Mesenchymal stem cell (in vitro differentiated cells and primary cell): ENCODE measurements at regions not wholly inside any gene's neighbourhood (a gene's known extent, or its start where the extent isn't known, plus 50 kb on each side); places are given as distances from the start of the nearest gene placed in this dataset.

ENCODE experiments used
- DNase-seq: peaks from one replicate; pipeline ENCODE4 v3.0.0-alpha.2; 2013
- H2AFZ ChIP-seq: one replicate; pipeline ENCODE4 v1.6.1; 2013; ENCODE audit warnings: low read depth, mild to moderate bottlenecking, control low read depth, inconsistent platforms, low read length, moderate library complexity
- H2AK5ac ChIP-seq: 2 replicates; pipeline ENCODE4 v1.6.1; 2013; ENCODE audit warnings: low read length, moderate library complexity, mild to moderate bottlenecking, inconsistent platforms; ENCODE audit not compliant: severe bottlenecking
- H2BK120ac ChIP-seq: one replicate; pipeline ENCODE4 v1.6.1; 2013; ENCODE audit warnings: low read depth, mild to moderate bottlenecking, inconsistent platforms, low read length, moderate library complexity
- H2BK12ac ChIP-seq, 2 experiments: one replicate each; pipeline ENCODE4 v1.6.1; 2013; ENCODE audit warnings: inconsistent platforms in 2 of 2, low read length in 2 of 2, mild to moderate bottlenecking in 2 of 2, moderate library complexity in 2 of 2, control low read depth in 1 of 2
- H2BK15ac ChIP-seq: one replicate; pipeline ENCODE4 v1.6.1; 2013; ENCODE audit warnings: mild to moderate bottlenecking, low read depth, inconsistent platforms; ENCODE audit not compliant: poor library complexity, severe bottlenecking
- H2BK5ac ChIP-seq: 2 replicates; pipeline ENCODE4 v1.6.1; 2013; ENCODE audit warnings: low read depth, mild to moderate bottlenecking, low read length, control low read depth, inconsistent platforms; ENCODE audit not compliant: poor library complexity, severe bottlenecking
- H3K14ac ChIP-seq, 2 experiments: one replicate each; pipeline ENCODE4 v1.6.1; 2013; ENCODE audit warnings: inconsistent platforms in 2 of 2, low read length in 2 of 2, control low read depth in 1 of 2, mild to moderate bottlenecking in 1 of 2, moderate library complexity in 1 of 2
- H3K18ac ChIP-seq, 2 experiments: one replicate each; pipeline ENCODE4 v1.6.1; 2013; ENCODE audit warnings: inconsistent platforms in 2 of 2, low read length in 2 of 2, control low read depth in 1 of 2, low read depth in 1 of 2, mild to moderate bottlenecking in 1 of 2
- H3K23ac ChIP-seq, 2 experiments: one replicate each; pipeline ENCODE4 v1.6.1; 2013; ENCODE audit warnings: inconsistent platforms in 2 of 2, low read length in 2 of 2, mild to moderate bottlenecking in 2 of 2, moderate library complexity in 2 of 2, control low read depth in 1 of 2
- H3K27ac ChIP-seq: 2 replicates; pipeline ENCODE4 v1.5.1; 2013; ENCODE audit warnings: mild to moderate bottlenecking, moderate library complexity, low read length, control low read depth, inconsistent platforms; ENCODE audit not compliant: poor library complexity, severe bottlenecking
- H3K27me3 ChIP-seq, 2 experiments: 2 replicates each; pipeline versions ENCODE4 v1.6.1 to v1.7.0; 2013; ENCODE audit warnings: low read length in 2 of 2, mild to moderate bottlenecking in 2 of 2, moderate library complexity in 2 of 2, control low read depth in 1 of 2, inconsistent platforms in 1 of 2; ENCODE audit not compliant: control insufficient read depth in 1 of 2, insufficient read depth in 1 of 2
- H3K36me3 ChIP-seq, 2 experiments: 2 replicates each; pipeline versions ENCODE4 v1.6.1 to v1.7.0; 2013; ENCODE audit warnings: low read length in 2 of 2, control low read depth in 1 of 2, inconsistent platforms in 1 of 2, low read depth in 1 of 2, mild to moderate bottlenecking in 1 of 2; ENCODE audit not compliant: insufficient read depth in 2 of 2, control insufficient read depth in 1 of 2
- H3K4ac ChIP-seq, 2 experiments: one replicate each; pipeline ENCODE4 v1.6.1; 2013; ENCODE audit warnings: inconsistent platforms in 2 of 2, low read length in 2 of 2, mild to moderate bottlenecking in 2 of 2, moderate library complexity in 2 of 2, control low read depth in 1 of 2, low read depth in 1 of 2
- H3K4me1 ChIP-seq: 2 replicates; pipeline ENCODE4 v1.6.1; 2013; ENCODE audit warnings: low read depth, low read length, control low read depth; ENCODE audit not compliant: control insufficient read depth, insufficient read depth
- H3K4me2 ChIP-seq: 2 replicates; pipeline ENCODE4 v1.6.1; 2013; ENCODE audit warnings: low read length, mild to moderate bottlenecking, inconsistent platforms; ENCODE audit not compliant: poor library complexity, severe bottlenecking
- H3K4me3 ChIP-seq, 2 experiments: 2 replicates each; pipeline versions ENCODE4 v1.5.1 to v1.7.0; 2013; ENCODE audit warnings: low read length in 2 of 2, mild to moderate bottlenecking in 2 of 2, control low read depth in 1 of 2, low read depth in 1 of 2; ENCODE audit not compliant: insufficient read depth in 1 of 2
- H3K79me1 ChIP-seq: replicated peaks from 2 replicates; pipeline ENCODE4 v1.6.1; 2013; ENCODE audit warnings: mild to moderate bottlenecking, control low read depth, low read length, inconsistent platforms; ENCODE audit not compliant: poor library complexity, severe bottlenecking
- H3K9ac ChIP-seq: 2 replicates; pipeline ENCODE4 v1.7.0; 2013; ENCODE audit warnings: mild to moderate bottlenecking, low read length, moderate library complexity
- H3K9me3 ChIP-seq: 2 replicates; pipeline ENCODE4 v1.7.0; 2013; ENCODE audit warnings: mild to moderate bottlenecking, low read length; ENCODE audit not compliant: control insufficient read depth
- H4K8ac ChIP-seq: one replicate; pipeline ENCODE4 v1.6.1; 2013; ENCODE audit warnings: inconsistent platforms, mild to moderate bottlenecking, low read length, moderate library complexity
- H4K91ac ChIP-seq: one replicate; pipeline ENCODE4 v1.6.1; 2013; ENCODE audit warnings: mild to moderate bottlenecking, low read length, inconsistent platforms
- WGBS: methylation state at CpG from one replicate; pipeline ENCODE4 v1.1.7; 2013; ENCODE audit warnings: mixed read lengths; 5-methylcytosine and 5-hydroxymethylcytosine counted together

DNA sequence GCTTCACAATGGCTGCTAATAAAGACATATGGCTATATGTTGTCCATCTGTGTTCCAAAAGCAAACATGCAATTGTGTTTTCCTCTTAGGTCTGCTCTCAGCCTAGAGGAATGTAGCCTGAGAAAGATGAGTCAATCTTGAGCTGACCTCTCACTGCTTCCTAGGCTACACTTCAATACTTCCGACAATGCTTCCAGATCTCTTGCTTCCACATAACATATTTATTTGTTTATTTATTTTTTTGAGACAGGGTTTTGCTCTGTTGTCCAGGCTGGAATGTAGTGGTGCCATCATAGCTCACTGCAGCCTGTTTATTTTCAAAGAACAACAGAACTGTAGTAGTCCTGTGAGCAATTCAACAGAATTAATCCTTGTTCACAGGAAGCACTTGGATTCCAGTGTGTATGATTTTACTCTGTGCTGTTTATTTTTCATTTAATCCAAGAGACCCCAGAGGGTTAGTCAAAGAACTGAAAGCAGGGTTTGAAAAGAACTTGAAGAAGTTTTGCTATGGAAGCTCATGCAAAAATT, 437.9 kb downstream of the TXNL1 start:
- no peak overlapping the region for H2BK15ac ChIP-seq
- no CpG with 5 or more reads among the region's 1 CpG for whole genome bisulfite sequencing
- H2AFZ ChIP-seq: no peak overlapping the region

DNA sequence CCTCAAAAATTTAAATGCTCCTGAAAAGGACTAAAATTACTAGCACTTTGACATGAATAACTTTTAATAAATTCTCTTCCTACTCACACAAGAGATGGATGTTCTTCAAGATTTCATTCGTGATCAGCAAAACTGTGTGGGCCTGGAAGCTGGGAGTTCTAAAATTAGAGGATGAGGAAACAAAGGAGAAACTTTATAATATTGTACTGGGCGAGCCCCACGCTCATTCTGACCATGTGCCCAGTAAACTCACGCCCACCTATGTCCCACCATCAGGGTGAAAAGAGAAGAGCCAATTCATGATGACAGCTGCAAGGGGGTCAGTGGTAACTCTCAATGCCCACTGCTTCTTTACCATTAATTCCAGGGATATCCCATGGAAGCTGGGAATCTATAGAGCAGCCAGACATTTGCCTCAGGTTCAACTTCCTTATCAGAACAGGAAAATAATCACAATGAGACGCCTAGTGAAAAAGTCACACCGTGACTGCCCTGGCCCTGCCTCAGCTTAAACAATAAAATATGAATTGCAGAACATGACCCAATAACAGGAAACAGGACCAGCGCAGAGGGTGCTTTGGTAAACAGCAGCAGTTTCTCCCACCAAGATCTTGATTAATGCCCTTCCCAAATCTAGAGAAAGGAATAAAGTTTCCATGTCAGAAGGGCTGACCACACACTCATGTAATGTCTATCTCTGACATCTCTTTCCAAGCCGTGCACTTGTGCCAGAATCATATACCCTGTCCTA, 438.6 kb downstream of the TXNL1 start:
- Histone ChIP-seq H3K4me3 (no peak overlapping the region), H3K18ac (peak overlapping the region in 1 of 2 experiments; percentile 82), H3K14ac (peak overlapping the region in 1 of 2 experiments; percentile 86), H3K79me1 (no peaks in the 10 kb centered on the region), H3K36me3 (no peaks in the 10 kb centered on the region), H3K4ac (no peak overlapping the region), H2BK5ac (no peak overlapping the region), H3K27me3 (no peaks in the 10 kb centered on the region), H2BK15ac (no peak overlapping the region), H2BK120ac (no peak overlapping the region), H3K23ac (no peak overlapping the region), H4K8ac (no peak overlapping the region), H3K4me1 (no peaks in the 10 kb centered on the region), H3K4me2 (no peak overlapping the region), H3K27ac (no peak overlapping the region), H2AFZ (no peak overlapping the region), H3K9ac (peak overlapping the region; percentile 68), H3K9me3 (peaks cover 11% of the 10 kb centered on the region), H2BK12ac (peak overlapping the region in 1 of 2 experiments; percentile 31), H4K91ac (no peak overlapping the region), H2AK5ac (no peak overlapping the region)
- no peak for DNase-seq
- 65% methylated on average over 7 of the region's 8 CpGs for WGBS

More for the DNA sequence above, 437.9 kb downstream of the TXNL1 start:
- no peak overlapping the region for H3K4me2 ChIP-seq
- H3K4me3 ChIP-seq: no peak overlapping the region
- no peak overlapping the region for H3K14ac ChIP-seq
- no peaks in the 10 kb centered on the region for H3K36me3 ChIP-seq
- no peak overlapping the region for H3K23ac ChIP-seq
- peak overlapping the region; percentile 42 for H3K27ac ChIP-seq
- no peak overlapping the region for H2BK120ac ChIP-seq
- no peaks in the 10 kb centered on the region for H3K4me1 ChIP-seq
- no peak overlapping the region for H2BK12ac ChIP-seq
- H2BK5ac ChIP-seq: no peak overlapping the region
- no peak overlapping the region for H2AK5ac ChIP-seq
- H3K79me1 ChIP-seq: no peaks in the 10 kb centered on the region
- no peak overlapping the region for H3K18ac ChIP-seq
- no peaks in the 10 kb centered on the region for H3K27me3 ChIP-seq
- no peak overlapping the region for H3K4ac ChIP-seq
- DNase-seq: peak; percentile 77
- H4K8ac ChIP-seq: no peak overlapping the region
- peak overlapping the region; percentile 68 for H3K9ac ChIP-seq
- H3K9me3 ChIP-seq: peaks cover 15% of the 10 kb centered on the region
- H4K91ac ChIP-seq: no peak overlapping the region

- 100% methylated on average over 4 of the region's 6 CpGs for WGBS
- Histone ChIP-seq H3K27ac (peak overlapping the region; percentile 8), H3K4me3 (no peak overlapping the region), H4K91ac (no peak overlapping the region), H3K4me2 (no peak overlapping the region), H3K4ac (no peak overlapping the region), H2AFZ (no peak overlapping the region), H2AK5ac (no peak overlapping the region), H2BK12ac (no peak overlapping the region), H2BK5ac (no peak overlapping the region), H3K23ac (no peak overlapping the region), H3K36me3 (no peaks in the 10 kb centered on the region), H3K9ac (no peak overlapping the region), H3K18ac (no peak overlapping the region), H3K9me3 (no peaks in the 10 kb centered on the region), H3K27me3 (no peaks in the 10 kb centered on the region), H4K8ac (no peak overlapping the region), H2BK120ac (no peak overlapping the region), H2BK15ac (no peak overlapping the region), H3K4me1 (no peaks in the 10 kb centered on the region), H3K14ac (no peak overlapping the region), H3K79me1 (no peaks in the 10 kb centered on the region)
- DNase-seq: no peak
Measured at GRCh38 chr18:56197241-56197859, 441.0 kb downstream of the TXNL1 start.

DNA sequence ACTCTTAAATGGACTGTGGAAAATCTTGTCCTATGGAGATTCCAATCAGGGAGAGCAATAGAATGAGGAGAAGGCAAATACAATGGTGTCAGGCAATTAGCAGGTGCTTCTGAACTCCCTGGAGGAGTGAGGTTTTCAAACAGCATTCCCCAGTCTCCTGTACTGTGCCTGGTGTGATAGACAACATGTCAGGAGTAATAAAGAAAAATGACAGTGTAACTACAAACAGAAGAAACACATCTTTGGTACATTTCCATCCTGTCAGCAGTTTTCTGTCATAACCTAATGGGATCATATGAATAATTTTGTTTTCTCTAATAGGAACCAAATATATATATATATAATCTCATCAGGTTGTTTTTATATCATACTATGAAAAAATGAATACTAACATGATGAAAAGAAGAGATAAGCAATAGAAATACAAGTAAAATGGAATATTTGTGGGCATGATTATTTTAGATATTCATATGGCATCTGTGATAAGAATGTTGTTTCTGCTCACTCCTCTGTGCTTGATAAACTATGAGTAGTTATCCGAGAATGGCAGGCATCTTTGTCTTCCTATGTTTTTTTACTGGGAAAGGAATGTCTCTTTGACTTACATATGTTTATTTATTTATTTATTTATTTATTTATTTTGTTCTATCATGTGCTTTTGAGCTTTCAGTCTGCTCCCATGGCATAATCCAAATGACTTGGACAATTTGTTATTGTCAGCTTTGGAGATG, 441.7 kb downstream of the TXNL1 start:
- Histone ChIP-seq H3K4me1 (no peaks in the 10 kb centered on the region), H2BK5ac (no peak overlapping the region), H3K27me3 (no peaks in the 10 kb centered on the region), H3K27ac (no peak overlapping the region), H2BK120ac (no peak overlapping the region), H2BK15ac (no peak overlapping the region), H3K9ac (no peak overlapping the region), H3K4me2 (no peak overlapping the region), H4K91ac (no peak overlapping the region), H3K79me1 (no peaks in the 10 kb centered on the region), H3K14ac (no peak overlapping the region), H3K9me3 (no peaks in the 10 kb centered on the region), H4K8ac (no peak overlapping the region), H3K4me3 (no peak overlapping the region), H3K4ac (no peak overlapping the region), H3K18ac (no peak overlapping the region), H2BK12ac (no peak overlapping the region), H2AK5ac (no peak overlapping the region), H2AFZ (no peak overlapping the region), H3K36me3 (no peaks in the 10 kb centered on the region), H3K23ac (no peak overlapping the region)
- no peak for DNase-seq
- WGBS: no CpG with 5 or more reads among the region's 1 CpG
